ENCODE measurements at regions not wholly inside any gene's neighbourhood (a gene's known extent, or its start where the extent isn't known, plus 50 kb on each side); places are given as distances from the start of the nearest gene placed in this dataset.

DNA sequence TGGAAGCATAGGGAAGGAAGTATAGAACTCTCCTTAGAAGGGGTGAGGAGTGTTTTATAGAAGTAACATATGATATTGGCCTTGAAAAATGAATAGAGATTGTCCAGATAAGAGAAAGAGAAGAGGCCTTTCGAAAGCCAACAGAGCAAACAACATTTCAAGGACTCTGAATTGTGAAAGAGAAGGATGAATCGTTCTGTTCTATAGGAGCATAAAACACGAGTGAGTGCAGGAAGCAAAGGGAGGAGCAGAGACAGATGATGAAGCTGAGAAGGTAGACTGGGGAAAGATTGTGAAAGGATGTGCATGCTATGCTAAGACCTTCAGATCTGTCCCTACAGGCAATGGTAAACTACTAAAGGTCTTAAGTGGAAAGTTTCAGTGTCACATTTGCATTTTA is 271.0 kb downstream of the TMEM161B start:
- TF ChIP-seq, protein P1, sequence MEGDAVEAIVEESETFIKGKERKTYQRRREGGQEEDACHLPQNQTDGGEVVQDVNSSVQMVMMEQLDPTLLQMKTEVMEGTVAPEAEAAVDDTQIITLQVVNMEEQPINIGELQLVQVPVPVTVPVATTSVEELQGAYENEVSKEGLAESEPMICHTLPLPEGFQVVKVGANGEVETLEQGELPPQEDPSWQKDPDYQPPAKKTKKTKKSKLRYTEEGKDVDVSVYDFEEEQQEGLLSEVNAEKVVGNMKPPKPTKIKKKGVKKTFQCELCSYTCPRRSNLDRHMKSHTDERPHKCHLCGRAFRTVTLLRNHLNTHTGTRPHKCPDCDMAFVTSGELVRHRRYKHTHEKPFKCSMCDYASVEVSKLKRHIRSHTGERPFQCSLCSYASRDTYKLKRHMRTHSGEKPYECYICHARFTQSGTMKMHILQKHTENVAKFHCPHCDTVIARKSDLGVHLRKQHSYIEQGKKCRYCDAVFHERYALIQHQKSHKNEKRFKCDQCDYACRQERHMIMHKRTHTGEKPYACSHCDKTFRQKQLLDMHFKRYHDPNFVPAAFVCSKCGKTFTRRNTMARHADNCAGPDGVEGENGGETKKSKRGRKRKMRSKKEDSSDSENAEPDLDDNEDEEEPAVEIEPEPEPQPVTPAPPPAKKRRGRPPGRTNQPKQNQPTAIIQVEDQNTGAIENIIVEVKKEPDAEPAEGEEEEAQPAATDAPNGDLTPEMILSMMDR (IDR thresholded peaks at IDR 0.05) = no peak
- ATAC-seq (no peak), DNase-seq (no peak)
- intact Hi-C loops (cut with micrococcal nuclease) = no loop called here
- Mint-ChIP-seq H3K36me3 (ENCODE audit: low read depth) (no peaks in the 10 kb centered on the region), H3K9me3 (peaks cover 7% of the 10 kb centered on the region), H3K4me3 (no peak overlapping the region), H3K27me3 (no peaks in the 10 kb centered on the region), H3K27ac (no peak overlapping the region), H3K4me1 (ENCODE audit: low read depth) (no peaks in the 10 kb centered on the region)
- ChIA-PET CTCF (no interaction called here), POLR2A (no interaction called here)

DNA sequence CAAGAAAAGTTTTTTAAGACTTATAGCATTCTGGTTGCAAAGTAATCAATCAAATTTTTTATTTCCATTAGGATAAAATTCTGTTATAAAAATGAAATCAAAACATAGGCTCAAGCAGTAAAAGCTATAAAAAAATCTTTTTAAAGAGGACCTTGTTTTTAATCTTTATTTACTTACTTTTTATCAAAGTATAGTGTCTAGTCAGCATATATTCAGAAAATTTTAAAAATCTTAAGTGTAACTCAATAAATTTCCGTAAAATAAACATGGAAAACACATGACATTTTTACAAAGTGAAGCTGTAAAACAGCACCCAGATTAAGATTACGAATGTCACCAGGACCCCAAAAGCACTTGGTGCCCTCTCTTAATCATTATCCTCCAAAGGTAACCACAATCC is 302.4 kb downstream of the TMEM161B start:
- DNase-seq = no peak
- intact Hi-C loops (cut with micrococcal nuclease) = no loop called here
- TF ChIP-seq, protein P1 (IDR thresholded peaks at IDR 0.05) = no peak
- Mint-ChIP-seq H3K4me3 (no peak overlapping the region), H3K4me1 (ENCODE audit: low read depth) (no peaks in the 10 kb centered on the region), H3K27ac (no peak overlapping the region), H3K36me3 (ENCODE audit: low read depth) (no peaks in the 10 kb centered on the region), H3K9me3 (no peaks in the 10 kb centered on the region), H3K27me3 (peaks cover 2% of the 10 kb centered on the region)
- POLR2A ChIA-PET = no interaction called here
- no peak for ATAC-seq
- CTCF ChIA-PET = no interaction called here

DNA sequence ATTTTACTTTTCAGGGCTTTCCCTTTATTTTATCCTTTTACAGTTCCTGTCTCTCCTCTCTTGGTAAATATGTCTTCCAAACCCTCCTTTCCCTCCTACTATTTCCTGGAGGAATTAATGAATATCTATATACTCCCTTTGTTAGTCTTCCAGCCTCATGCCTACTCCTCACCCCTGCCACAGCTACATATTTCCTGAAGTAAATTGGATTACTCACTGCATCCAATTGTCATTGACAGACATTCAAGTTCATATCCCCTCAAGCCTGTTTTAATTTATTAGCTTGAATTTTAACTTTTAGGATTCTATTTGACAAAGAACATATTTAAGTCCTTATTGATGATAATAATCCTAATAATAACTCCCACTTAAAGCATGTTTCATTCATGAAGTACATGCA is 314.5 kb downstream of the TMEM161B start:
- CTCF ChIA-PET = no interaction called here
- intact Hi-C loops (cut with micrococcal nuclease) = no loop called here
- H3K27me3 Mint-ChIP-seq = no peaks in the 10 kb centered on the region
- H3K27ac Mint-ChIP-seq = no peak overlapping the region
- H3K4me3 Mint-ChIP-seq = no peak overlapping the region
- no peaks in the 10 kb centered on the region for H3K36me3 Mint-ChIP-seq (ENCODE audit: low read depth)
- POLR2A ChIA-PET = no interaction called here
- no peaks in the 10 kb centered on the region for H3K4me1 Mint-ChIP-seq (ENCODE audit: low read depth)
- TF ChIP-seq, protein P1 (IDR thresholded peaks at IDR 0.05) = no peak
- no peak for ATAC-seq
- DNase-seq = no peak
- H3K9me3 Mint-ChIP-seq = no peaks in the 10 kb centered on the region

DNA sequence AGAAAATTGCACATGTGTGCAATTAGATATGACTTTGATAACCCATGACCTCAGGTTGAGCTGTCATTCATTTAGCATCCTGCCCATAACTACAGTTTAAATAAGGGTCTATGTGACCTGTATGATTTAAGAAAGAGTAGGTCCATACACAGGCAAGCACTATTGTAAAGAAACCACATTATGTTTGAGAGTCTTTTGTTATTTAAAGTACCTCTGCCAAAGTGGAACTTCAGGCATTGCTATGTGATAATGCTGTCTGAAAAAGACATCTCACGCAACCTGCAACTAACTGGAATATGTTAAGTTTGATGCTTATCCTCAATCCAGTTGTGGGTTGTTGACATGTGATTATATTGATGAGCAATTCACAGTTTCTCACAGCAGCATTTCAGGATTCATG is 317.0 kb downstream of the TMEM161B start:
- ChIA-PET CTCF (no interaction called here), POLR2A (no interaction called here)
- H3K4me1 Mint-ChIP-seq (ENCODE audit: low read depth) = no peaks in the 10 kb centered on the region

DNA sequence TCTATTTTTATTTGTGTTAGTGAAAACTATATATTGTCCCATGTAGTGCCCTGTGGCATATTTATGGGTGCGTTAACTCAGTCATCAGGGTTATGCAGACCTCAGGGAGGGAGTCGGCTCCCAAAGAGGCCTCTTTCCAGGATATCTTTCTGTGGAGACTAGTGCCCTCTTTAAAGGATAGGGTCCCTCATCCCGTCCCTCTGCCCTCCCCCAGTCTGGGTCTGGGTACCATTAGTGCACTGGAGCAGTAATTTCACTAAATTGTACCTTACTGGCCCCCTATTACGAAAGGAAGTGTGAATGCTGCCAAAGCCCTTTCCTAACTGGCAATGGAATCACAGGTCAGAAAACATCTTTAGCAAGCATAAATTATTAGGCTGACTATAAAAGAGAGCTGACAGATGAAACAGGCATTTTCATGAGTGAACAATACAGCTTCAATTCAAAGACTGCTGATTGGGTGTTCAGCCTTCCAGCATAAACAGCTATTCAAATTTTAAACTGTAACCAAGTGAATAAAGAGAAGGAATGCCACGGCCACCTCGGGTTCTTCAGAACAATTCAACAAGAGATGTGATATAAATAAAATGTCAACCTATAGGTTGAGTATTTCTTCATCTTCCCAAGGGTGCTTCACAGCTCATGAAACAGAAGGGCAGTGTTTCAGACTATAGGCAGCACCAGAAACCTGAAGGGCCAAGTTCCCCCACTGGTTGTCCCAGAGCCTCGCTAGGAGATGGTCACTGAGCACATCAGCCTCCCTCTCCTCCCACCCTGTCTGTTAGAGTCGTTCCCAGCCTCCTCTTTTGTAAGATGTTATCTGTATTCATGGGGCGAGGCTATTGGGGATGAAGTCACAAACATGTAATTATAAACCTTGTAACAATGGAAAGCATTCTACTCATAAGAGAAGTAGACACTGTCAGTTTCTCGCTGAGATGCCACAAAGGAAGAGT is 318.7 kb downstream of the TMEM161B start:
- intact Hi-C loops (cut with micrococcal nuclease) = no loop called here
- H3K9me3 Mint-ChIP-seq = no peaks in the 10 kb centered on the region
- ChIA-PET CTCF (no interaction called here), POLR2A (no interaction called here)
- no peaks in the 10 kb centered on the region for H3K36me3 Mint-ChIP-seq (ENCODE audit: low read depth)
- no peak overlapping the region for H3K27ac Mint-ChIP-seq
- DNase-seq (no peak), ATAC-seq (no peak)
- TF ChIP-seq, protein P1 (IDR thresholded peaks at IDR 0.05) = no peak
- no peaks in the 10 kb centered on the region for H3K27me3 Mint-ChIP-seq
- H3K4me1 Mint-ChIP-seq (ENCODE audit: low read depth) = no peaks in the 10 kb centered on the region
- no peak overlapping the region for H3K4me3 Mint-ChIP-seq

More for the DNA sequence above, 317.0 kb downstream of the TMEM161B start:
- no peak for DNase-seq
- intact Hi-C loops (cut with micrococcal nuclease) = no loop called here
- Mint-ChIP-seq H3K9me3 (no peaks in the 10 kb centered on the region), H3K4me3 (no peak overlapping the region), H3K27ac (no peak overlapping the region), H3K36me3 (ENCODE audit: low read depth) (no peaks in the 10 kb centered on the region), H3K27me3 (no peaks in the 10 kb centered on the region)
- TF ChIP-seq, protein P1 (IDR thresholded peaks at IDR 0.05) = no peak
- ATAC-seq = no peak

Data from activated CD8-positive, alpha-beta T cell treated with anti-CD3 and anti-CD28 coated beads for 36 hours (primary cell).